Left ventricle myocardium inferior (tissue), 1 donor: ENCODE measurements at regions not wholly inside any gene's neighbourhood (a gene's known extent, or its start where the extent isn't known, plus 50 kb on each side); places are given as distances from the start of the nearest gene placed in this dataset.
A peak's percentile ranks its signal among the peaks of the same experiment; 100 is the strongest.

ENCODE experiments used
- DNase-seq: peaks from one replicate; pipeline ENCODE4 v3.0.0-alpha.2; 2020
- H3K27ac ChIP-seq: fragments of 200-600 bp; replicated peaks from 2 replicates; pipeline ENCODE4 v1.8.0; 2021
- H3K27me3 ChIP-seq: fragments of 200-600 bp; 2 replicates; pipeline ENCODE4 v1.8.0; 2021; ENCODE audit warnings: low read depth
- H3K36me3 ChIP-seq: fragments of 200-600 bp; 2 replicates; pipeline ENCODE4 v1.8.0; 2021
- H3K4me1 ChIP-seq: fragments of 200-600 bp; 2 replicates; pipeline ENCODE4 v1.8.0; 2021
- H3K4me3 ChIP-seq: fragments of 200-600 bp; 2 replicates; pipeline ENCODE4 v1.8.0; 2021; ENCODE audit warnings: mild to moderate bottlenecking, moderate library complexity
- H3K9me3 ChIP-seq: fragments of 200-600 bp; replicated peaks from 2 replicates; pipeline ENCODE4 v1.8.0; 2021
- intact Hi-C: fragments of 100-400 bp; cut with micrococcal nuclease; formaldehyde crosslinking; loops from one replicate; pipeline ENCODE4 v1.11.0; 2022
- TF ChIP-seq, protein P1 (sequence below): fragments of 200-600 bp; IDR thresholded peaks from 2 replicates; pipeline ENCODE4 v1.8.0; 2021; ENCODE audit warnings: antibody characterized with exemption, mild to moderate bottlenecking, borderline replicate concordance
- donor health status: DM: no; HTN: yes; CAD: no; lungs with severe emphysema.

- H3K36me3 ChIP-seq: peaks cover 89% of the 10 kb centered on the region
- intact Hi-C loops: no loop called here
Observed at GRCh38 chr1:232423591-232423990, 206.3 kb downstream of the SIPA1L2 start.

DNA sequence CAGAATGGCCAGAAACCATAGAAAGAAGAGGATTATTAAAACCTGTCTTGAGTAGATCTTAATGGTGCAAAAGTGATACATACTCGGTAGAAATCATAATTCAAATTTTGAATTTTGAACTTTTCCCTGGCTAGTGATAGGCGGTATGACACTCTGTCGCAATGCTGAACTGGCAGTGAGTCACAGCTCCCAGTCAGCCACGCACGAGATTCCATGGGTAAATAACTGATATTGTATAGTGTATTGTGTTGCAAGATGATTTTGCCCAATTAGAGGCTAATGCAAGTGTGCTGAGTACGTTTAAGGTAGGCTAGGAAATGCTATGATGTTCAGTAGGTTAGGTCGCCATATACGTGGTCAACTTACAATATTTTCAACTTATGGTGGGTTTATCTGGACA lies 207.0 kb downstream of the SIPA1L2 start:
- H3K36me3 ChIP-seq: peaks cover 82% of the 10 kb centered on the region
- H3K9me3 ChIP-seq: no peaks in the 10 kb centered on the region
- TF ChIP-seq, protein P1, sequence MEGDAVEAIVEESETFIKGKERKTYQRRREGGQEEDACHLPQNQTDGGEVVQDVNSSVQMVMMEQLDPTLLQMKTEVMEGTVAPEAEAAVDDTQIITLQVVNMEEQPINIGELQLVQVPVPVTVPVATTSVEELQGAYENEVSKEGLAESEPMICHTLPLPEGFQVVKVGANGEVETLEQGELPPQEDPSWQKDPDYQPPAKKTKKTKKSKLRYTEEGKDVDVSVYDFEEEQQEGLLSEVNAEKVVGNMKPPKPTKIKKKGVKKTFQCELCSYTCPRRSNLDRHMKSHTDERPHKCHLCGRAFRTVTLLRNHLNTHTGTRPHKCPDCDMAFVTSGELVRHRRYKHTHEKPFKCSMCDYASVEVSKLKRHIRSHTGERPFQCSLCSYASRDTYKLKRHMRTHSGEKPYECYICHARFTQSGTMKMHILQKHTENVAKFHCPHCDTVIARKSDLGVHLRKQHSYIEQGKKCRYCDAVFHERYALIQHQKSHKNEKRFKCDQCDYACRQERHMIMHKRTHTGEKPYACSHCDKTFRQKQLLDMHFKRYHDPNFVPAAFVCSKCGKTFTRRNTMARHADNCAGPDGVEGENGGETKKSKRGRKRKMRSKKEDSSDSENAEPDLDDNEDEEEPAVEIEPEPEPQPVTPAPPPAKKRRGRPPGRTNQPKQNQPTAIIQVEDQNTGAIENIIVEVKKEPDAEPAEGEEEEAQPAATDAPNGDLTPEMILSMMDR: no peak
- no peak overlapping the region for H3K4me3 ChIP-seq
- H3K4me1 ChIP-seq: peaks cover 17% of the 10 kb centered on the region
- no peak for DNase-seq
- H3K27ac ChIP-seq: no peak overlapping the region
- intact Hi-C loops: no loop called here
- no peaks in the 10 kb centered on the region for H3K27me3 ChIP-seq

More at GRCh38 chr1:232423591-232423990, 206.3 kb downstream of the SIPA1L2 start:
- no peak overlapping the region for H3K27ac ChIP-seq
- H3K27me3 ChIP-seq: no peaks in the 10 kb centered on the region
- DNase-seq: no peak
- TF ChIP-seq, protein P1: no peak
- H3K4me3 ChIP-seq: no peak overlapping the region
- no peaks in the 10 kb centered on the region for H3K9me3 ChIP-seq
- H3K4me1 ChIP-seq: peaks cover 24% of the 10 kb centered on the region

DNA sequence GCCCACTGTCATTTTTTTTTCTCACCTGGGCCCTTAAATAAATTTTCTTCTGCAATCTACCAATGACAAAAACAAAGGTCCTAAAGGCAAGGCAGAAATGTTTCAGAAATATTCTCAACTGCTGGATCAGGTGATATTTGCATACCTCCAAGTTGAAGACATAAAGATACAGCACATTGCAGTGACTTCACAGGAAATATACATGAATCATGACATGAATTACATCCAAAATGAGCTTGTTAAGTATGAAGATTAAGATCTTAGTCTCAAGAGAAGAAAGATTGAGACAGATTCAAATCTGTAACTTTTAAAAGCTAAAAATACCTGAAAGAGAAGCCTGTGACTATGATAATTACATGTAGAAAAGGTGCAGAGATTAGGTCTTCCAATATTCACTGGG lies 207.8 kb downstream of the SIPA1L2 start:
- Histone ChIP-seq H3K36me3 (peaks cover 81% of the 10 kb centered on the region), H3K4me3 (no peak overlapping the region), H3K27me3 (no peaks in the 10 kb centered on the region), H3K4me1 (peaks cover 9% of the 10 kb centered on the region), H3K9me3 (no peaks in the 10 kb centered on the region), H3K27ac (no peak overlapping the region)
- DNase-seq: no peak
- TF ChIP-seq, protein P1: no peak
- intact Hi-C loops: no loop called here

- Histone ChIP-seq H3K4me1 (peaks cover under 1% of the 10 kb centered on the region), H3K9me3 (no peaks in the 10 kb centered on the region), H3K4me3 (no peak overlapping the region), H3K27ac (no peak overlapping the region), H3K36me3 (peaks cover 82% of the 10 kb centered on the region), H3K27me3 (no peaks in the 10 kb centered on the region)
- TF ChIP-seq, protein P1: no peak
- no peak for DNase-seq
- intact Hi-C loops: no loop called here
Observed at GRCh38 chr1:232421143-232421796, 208.7 kb downstream of the SIPA1L2 start.

DNA sequence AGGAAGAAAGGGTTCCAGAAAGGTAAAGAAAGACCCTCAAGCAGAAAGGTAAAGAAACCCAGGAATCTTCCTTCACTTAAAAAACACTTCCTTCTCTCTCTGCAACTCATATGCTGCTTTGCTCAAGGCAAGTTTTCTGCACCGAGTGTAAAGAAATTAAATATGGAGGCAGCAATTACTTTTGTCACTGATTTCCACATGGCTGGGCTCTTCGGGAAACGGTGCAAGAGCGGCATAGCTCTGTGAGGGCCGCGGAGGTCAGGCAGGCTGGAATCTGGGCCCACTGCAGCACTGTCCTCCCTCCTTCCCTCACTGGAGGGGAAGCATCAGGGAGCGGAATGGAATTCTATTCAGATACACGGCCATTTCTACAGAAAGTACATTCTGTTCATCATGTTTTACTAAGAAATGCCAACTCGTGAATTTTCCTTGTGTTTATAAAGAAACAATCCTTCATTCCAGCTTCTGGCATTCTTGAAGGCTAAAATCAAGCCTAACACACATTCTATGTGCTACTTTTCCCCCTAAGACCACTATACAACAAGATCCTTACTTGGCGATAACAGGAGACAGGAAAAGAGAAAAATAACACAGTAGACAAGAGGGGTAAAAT lies 212.2 kb downstream of the SIPA1L2 start:
- Histone ChIP-seq H3K4me3 (no peak overlapping the region), H3K9me3 (no peaks in the 10 kb centered on the region), H3K27me3 (no peaks in the 10 kb centered on the region), H3K36me3 (peaks cover 79% of the 10 kb centered on the region), H3K4me1 (peaks cover 10% of the 10 kb centered on the region), H3K27ac (peak overlapping the region; percentile 14)
- TF ChIP-seq, protein P1: no peak
- intact Hi-C loops: no loop called here
- DNase-seq: no peak
